ENCODE measurements at regions not wholly inside any gene's neighbourhood (a gene's known extent, or its start where the extent isn't known, plus 50 kb on each side); places are given as distances from the start of the nearest gene placed in this dataset.

GRCh38 chr2:198440833-198441232 lies 636.4 kb downstream of the PLCL1 start:
- no peak overlapping the region for H2AK5ac ChIP-seq (ENCODE audit: low read length, severe bottlenecking)
- no peak overlapping the region for H3K14ac ChIP-seq (ENCODE audit: low read length in 2 of 2)
- H4K91ac ChIP-seq (ENCODE audit: low read length), result no peak overlapping the region
- no peak overlapping the region for H3K4me3 ChIP-seq (ENCODE audit: insufficient read depth in 1 of 2, low read depth in 1 of 2, low read length in 2 of 2)
- no peak overlapping the region for H3K4me2 ChIP-seq (ENCODE audit: low read length, poor library complexity, severe bottlenecking)
- no peak overlapping the region for H2BK12ac ChIP-seq (ENCODE audit: low read length in 2 of 2)
- WGBS, result 25% methylated on average over 1 of the region's 2 CpGs
- H2BK120ac ChIP-seq (ENCODE audit: low read depth, low read length), result no peak overlapping the region
- H2AFZ ChIP-seq (ENCODE audit: low read depth, low read length), result no peak overlapping the region
- H3K79me1 ChIP-seq (replicated peaks; ENCODE audit: low read length, poor library complexity, severe bottlenecking), result no peaks in the 10 kb centered on the region
- H3K27me3 ChIP-seq (ENCODE audit: control insufficient read depth in 1 of 2, insufficient read depth in 1 of 2, low read length in 2 of 2), result no peaks in the 10 kb centered on the region
- no peaks in the 10 kb centered on the region for H3K9me3 ChIP-seq (ENCODE audit: control insufficient read depth, low read length)
- H4K8ac ChIP-seq (ENCODE audit: low read length), result no peak overlapping the region
- H3K9ac ChIP-seq (ENCODE audit: low read length), result no peak overlapping the region
- H2BK5ac ChIP-seq (ENCODE audit: low read depth, low read length, poor library complexity, severe bottlenecking), result no peak overlapping the region
- no peak overlapping the region for H3K23ac ChIP-seq (ENCODE audit: low read length in 2 of 2)
- no peak overlapping the region for H3K18ac ChIP-seq (ENCODE audit: low read depth in 1 of 2, low read length in 2 of 2)
- H3K36me3 ChIP-seq (ENCODE audit: control insufficient read depth in 1 of 2, insufficient read depth in 2 of 2, low read depth in 1 of 2, low read length in 2 of 2), result no peaks in the 10 kb centered on the region
- no peak overlapping the region for H2BK15ac ChIP-seq (ENCODE audit: low read depth, poor library complexity, severe bottlenecking)
- no peak overlapping the region for H3K4ac ChIP-seq (ENCODE audit: low read depth in 1 of 2, low read length in 2 of 2)
- H3K27ac ChIP-seq (ENCODE audit: low read length, poor library complexity, severe bottlenecking), result no peak overlapping the region
- DNase-seq, result no peak
- no peaks in the 10 kb centered on the region for H3K4me1 ChIP-seq (ENCODE audit: control insufficient read depth, insufficient read depth, low read depth, low read length)

GRCh38 chr2:198438331-198438730 lies 633.9 kb downstream of the PLCL1 start:
- Histone ChIP-seq H3K14ac (ENCODE audit: low read length in 2 of 2) (no peak overlapping the region), H3K36me3 (ENCODE audit: control insufficient read depth in 1 of 2, insufficient read depth in 2 of 2, low read depth in 1 of 2, low read length in 2 of 2) (no peaks in the 10 kb centered on the region), H4K8ac (ENCODE audit: low read length) (no peak overlapping the region), H3K4me3 (ENCODE audit: insufficient read depth in 1 of 2, low read depth in 1 of 2, low read length in 2 of 2) (no peak overlapping the region), H2BK5ac (ENCODE audit: low read depth, low read length, poor library complexity, severe bottlenecking) (no peak overlapping the region), H3K9ac (ENCODE audit: low read length) (no peak overlapping the region), H3K9me3 (ENCODE audit: control insufficient read depth, low read length) (no peaks in the 10 kb centered on the region), H3K4me1 (ENCODE audit: control insufficient read depth, insufficient read depth, low read depth, low read length) (no peaks in the 10 kb centered on the region), H3K27ac (ENCODE audit: low read length, poor library complexity, severe bottlenecking) (no peak overlapping the region), H3K79me1 (replicated peaks; ENCODE audit: low read length, poor library complexity, severe bottlenecking) (no peaks in the 10 kb centered on the region), H4K91ac (ENCODE audit: low read length) (no peak overlapping the region), H3K23ac (ENCODE audit: low read length in 2 of 2) (no peak overlapping the region), H3K27me3 (ENCODE audit: control insufficient read depth in 1 of 2, insufficient read depth in 1 of 2, low read length in 2 of 2) (no peaks in the 10 kb centered on the region), H2BK12ac (ENCODE audit: low read length in 2 of 2) (no peak overlapping the region), H3K18ac (ENCODE audit: low read depth in 1 of 2, low read length in 2 of 2) (no peak overlapping the region), H3K4ac (ENCODE audit: low read depth in 1 of 2, low read length in 2 of 2) (no peak overlapping the region), H2BK120ac (ENCODE audit: low read depth, low read length) (no peak overlapping the region), H2AFZ (ENCODE audit: low read depth, low read length) (no peak overlapping the region), H2BK15ac (ENCODE audit: low read depth, poor library complexity, severe bottlenecking) (no peak overlapping the region), H3K4me2 (ENCODE audit: low read length, poor library complexity, severe bottlenecking) (no peak overlapping the region), H2AK5ac (ENCODE audit: low read length, severe bottlenecking) (no peak overlapping the region)
- 91% methylated on average over 1 of the region's 1 CpG for WGBS
- DNase-seq, result no peak

GRCh38 chr2:198424112-198424511 lies 619.7 kb downstream of the PLCL1 start:
- H2AK5ac ChIP-seq (ENCODE audit: low read length, severe bottlenecking), result no peak overlapping the region
- no peak overlapping the region for H3K4me3 ChIP-seq (ENCODE audit: insufficient read depth in 1 of 2, low read depth in 1 of 2, low read length in 2 of 2)
- no peak overlapping the region for H2AFZ ChIP-seq (ENCODE audit: low read depth, low read length)
- no peak overlapping the region for H3K4me2 ChIP-seq (ENCODE audit: low read length, poor library complexity, severe bottlenecking)
- H3K9me3 ChIP-seq (ENCODE audit: control insufficient read depth, low read length), result no peaks in the 10 kb centered on the region
- no peak for DNase-seq
- H3K27me3 ChIP-seq (ENCODE audit: control insufficient read depth in 1 of 2, insufficient read depth in 1 of 2, low read length in 2 of 2), result no peaks in the 10 kb centered on the region
- no peak overlapping the region for H3K27ac ChIP-seq (ENCODE audit: low read length, poor library complexity, severe bottlenecking)
- no peak overlapping the region for H2BK5ac ChIP-seq (ENCODE audit: low read depth, low read length, poor library complexity, severe bottlenecking)
- no peak overlapping the region for H2BK12ac ChIP-seq (ENCODE audit: low read length in 2 of 2)
- H4K91ac ChIP-seq (ENCODE audit: low read length), result no peak overlapping the region
- no peak overlapping the region for H3K23ac ChIP-seq (ENCODE audit: low read length in 2 of 2)
- H3K4ac ChIP-seq (ENCODE audit: low read depth in 1 of 2, low read length in 2 of 2), result no peak overlapping the region
- no peaks in the 10 kb centered on the region for H3K36me3 ChIP-seq (ENCODE audit: control insufficient read depth in 1 of 2, insufficient read depth in 2 of 2, low read depth in 1 of 2, low read length in 2 of 2)
- H3K79me1 ChIP-seq (replicated peaks; ENCODE audit: low read length, poor library complexity, severe bottlenecking), result no peaks in the 10 kb centered on the region
- H3K9ac ChIP-seq (ENCODE audit: low read length), result no peak overlapping the region
- H3K14ac ChIP-seq (ENCODE audit: low read length in 2 of 2), result no peak overlapping the region
- no peak overlapping the region for H2BK120ac ChIP-seq (ENCODE audit: low read depth, low read length)
- H3K4me1 ChIP-seq (ENCODE audit: control insufficient read depth, insufficient read depth, low read depth, low read length), result no peaks in the 10 kb centered on the region
- H3K18ac ChIP-seq (ENCODE audit: low read depth in 1 of 2, low read length in 2 of 2), result no peak overlapping the region
- WGBS, result no CpG with 5 or more reads among the region's 1 CpG
- H4K8ac ChIP-seq (ENCODE audit: low read length), result no peak overlapping the region
- H2BK15ac ChIP-seq (ENCODE audit: low read depth, poor library complexity, severe bottlenecking), result no peak overlapping the region

GRCh38 chr2:198417836-198418235 lies 613.4 kb downstream of the PLCL1 start:
- DNase-seq, result no peak
- Histone ChIP-seq H3K23ac (ENCODE audit: low read length in 2 of 2) (no peak overlapping the region), H2BK5ac (ENCODE audit: low read depth, low read length, poor library complexity, severe bottlenecking) (no peak overlapping the region), H3K27me3 (ENCODE audit: control insufficient read depth in 1 of 2, insufficient read depth in 1 of 2, low read length in 2 of 2) (no peaks in the 10 kb centered on the region), H3K4me2 (ENCODE audit: low read length, poor library complexity, severe bottlenecking) (no peak overlapping the region), H3K9ac (ENCODE audit: low read length) (no peak overlapping the region), H2BK15ac (ENCODE audit: low read depth, poor library complexity, severe bottlenecking) (no peak overlapping the region), H2BK12ac (ENCODE audit: low read length in 2 of 2) (no peak overlapping the region), H3K14ac (ENCODE audit: low read length in 2 of 2) (no peak overlapping the region), H2BK120ac (ENCODE audit: low read depth, low read length) (no peak overlapping the region), H2AFZ (ENCODE audit: low read depth, low read length) (no peak overlapping the region), H3K9me3 (ENCODE audit: control insufficient read depth, low read length) (no peaks in the 10 kb centered on the region), H3K4me3 (ENCODE audit: insufficient read depth in 1 of 2, low read depth in 1 of 2, low read length in 2 of 2) (no peak overlapping the region), H3K4me1 (ENCODE audit: control insufficient read depth, insufficient read depth, low read depth, low read length) (no peaks in the 10 kb centered on the region), H3K18ac (ENCODE audit: low read depth in 1 of 2, low read length in 2 of 2) (no peak overlapping the region), H3K27ac (ENCODE audit: low read length, poor library complexity, severe bottlenecking) (no peak overlapping the region), H4K91ac (ENCODE audit: low read length) (no peak overlapping the region), H4K8ac (ENCODE audit: low read length) (no peak overlapping the region), H3K79me1 (replicated peaks; ENCODE audit: low read length, poor library complexity, severe bottlenecking) (no peaks in the 10 kb centered on the region), H3K4ac (ENCODE audit: low read depth in 1 of 2, low read length in 2 of 2) (no peak overlapping the region), H2AK5ac (ENCODE audit: low read length, severe bottlenecking) (no peak overlapping the region), H3K36me3 (ENCODE audit: control insufficient read depth in 1 of 2, insufficient read depth in 2 of 2, low read depth in 1 of 2, low read length in 2 of 2) (no peaks in the 10 kb centered on the region)
- 87% methylated on average over 3 of the region's 3 CpGs for WGBS
